AG08395 (cell line): ENCODE measurements at regions not wholly inside any gene's neighbourhood (a gene's known extent, or its start where the extent isn't known, plus 50 kb on each side); places are given as distances from the start of the nearest gene placed in this dataset.

Experiments used
- DNase-seq: peaks from one replicate; pipeline ENCODE4 v3.0.0; 2012; ENCODE audit warnings: mixed read lengths, low spot score

GRCh38 chr5:141778206-141778605, 96.2 kb upstream of the ARAP3 start:
- DNase-seq = peak; percentile 90

- no peak for DNase-seq
Measured at GRCh38 chr5:141777711-141778110, 95.7 kb upstream of the ARAP3 start.

DNA sequence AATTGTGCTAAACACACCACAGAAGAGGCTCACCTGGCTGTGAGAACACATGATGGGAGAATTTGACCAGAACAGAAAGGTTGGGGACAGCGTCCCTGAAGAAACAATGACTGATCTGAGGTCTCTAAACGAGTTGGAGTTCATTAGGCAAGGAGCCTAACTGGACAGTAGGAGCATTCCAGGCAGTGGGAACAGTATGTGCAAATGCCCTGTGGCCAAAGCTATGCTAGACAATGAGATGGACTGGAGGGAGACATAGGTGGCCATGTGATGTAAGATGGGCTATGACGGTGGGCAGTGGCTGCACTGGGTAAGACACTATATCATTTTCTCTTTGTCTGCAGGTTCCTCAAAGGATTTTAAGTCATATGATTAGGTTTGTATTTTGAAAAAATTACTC, 95.1 kb upstream of the ARAP3 start:
- DNase-seq = no peak

DNA sequence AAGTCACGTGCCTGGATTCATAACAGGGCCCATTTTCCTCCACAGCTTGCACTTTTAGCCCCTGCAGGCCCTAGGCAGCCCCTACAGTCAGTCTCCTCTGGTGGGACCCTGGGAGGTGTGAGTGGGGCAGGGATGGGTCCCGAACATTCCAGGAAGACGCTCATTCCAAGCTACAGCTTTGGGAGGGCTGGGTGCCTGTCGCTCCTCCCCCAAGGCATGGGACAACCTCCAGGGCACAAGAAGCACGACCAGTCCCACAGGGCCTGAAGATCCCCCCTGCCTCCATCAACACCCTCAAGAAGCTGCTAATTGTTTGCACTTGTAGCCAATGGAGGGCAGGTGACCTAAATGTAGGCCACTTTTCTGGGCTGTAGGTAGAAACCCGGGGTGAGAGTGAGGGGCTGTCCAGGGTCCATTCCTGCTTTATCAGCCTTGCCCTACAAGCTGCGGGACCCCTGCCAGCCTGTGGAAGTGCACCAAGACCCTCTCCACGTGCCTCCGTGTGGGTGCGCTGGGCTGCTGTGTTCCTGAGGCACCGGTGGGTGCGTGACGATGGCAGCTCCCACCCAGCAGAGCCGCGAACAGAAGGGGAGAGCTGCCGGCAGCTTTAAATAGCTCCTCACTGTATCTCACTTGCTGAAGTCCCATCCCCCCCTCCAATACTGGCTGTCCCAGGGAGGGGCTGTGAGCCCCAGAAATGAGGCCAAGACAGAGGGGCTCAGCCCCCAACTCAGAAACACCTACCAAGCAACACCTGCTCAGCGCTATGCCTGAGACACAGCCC, 91.9 kb upstream of the ARAP3 start:
- DNase-seq = no peak

GRCh38 chr5:141772281-141772680, 90.3 kb upstream of the ARAP3 start:
- DNase-seq = peak; percentile 36

- DNase-seq = no peak
Measured at GRCh38 chr5:141771562-141771961, 89.5 kb upstream of the ARAP3 start.

GRCh38 chr5:141771031-141771430, 89.0 kb upstream of the ARAP3 start:
- DNase-seq = no peak

DNA sequence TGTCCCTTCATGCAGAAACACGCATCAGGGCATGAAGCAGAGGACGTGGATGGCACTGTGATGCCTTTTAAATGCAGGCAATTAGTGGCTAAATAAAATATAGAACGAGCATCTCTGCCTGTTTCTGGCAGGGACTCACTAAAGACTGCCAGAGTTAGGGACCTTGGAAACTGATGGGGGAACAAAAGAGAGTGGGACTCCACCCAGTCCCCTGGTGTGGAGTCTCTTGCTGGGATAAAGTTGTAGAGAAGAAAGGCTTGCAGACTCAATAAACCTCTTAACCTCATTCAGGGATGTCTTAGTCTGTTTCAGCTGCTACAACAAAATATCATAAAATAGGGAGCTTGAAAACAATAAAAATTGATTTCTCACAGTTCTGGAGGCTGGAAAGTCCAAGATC, 87.6 kb upstream of the ARAP3 start:
- no peak for DNase-seq

GRCh38 chr5:141767671-141768070, 85.6 kb upstream of the ARAP3 start:
- DNase-seq = no peak

- no peak for DNase-seq
Measured at GRCh38 chr5:141765896-141766551, 84.0 kb upstream of the ARAP3 start.

DNA sequence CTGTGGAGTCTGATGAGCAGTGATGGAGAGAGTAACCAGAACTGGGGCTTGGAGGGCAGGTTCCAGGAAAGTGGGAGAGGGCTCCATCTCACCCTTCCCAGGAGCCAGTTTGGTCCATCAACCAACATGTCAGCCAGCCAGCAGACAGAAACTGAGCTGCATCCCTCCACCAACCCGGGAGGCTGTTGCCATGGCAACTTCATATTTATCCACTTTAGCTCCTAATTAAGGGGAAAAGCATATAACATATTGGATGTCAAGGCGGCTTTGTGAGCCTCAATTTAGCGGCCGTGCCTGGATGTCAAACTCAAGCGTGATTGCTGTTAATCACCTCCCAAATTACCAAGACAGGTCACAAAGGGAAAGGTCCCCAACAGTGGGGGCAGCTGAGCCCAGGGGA, 81.5 kb upstream of the ARAP3 start:
- DNase-seq = no peak

DNA sequence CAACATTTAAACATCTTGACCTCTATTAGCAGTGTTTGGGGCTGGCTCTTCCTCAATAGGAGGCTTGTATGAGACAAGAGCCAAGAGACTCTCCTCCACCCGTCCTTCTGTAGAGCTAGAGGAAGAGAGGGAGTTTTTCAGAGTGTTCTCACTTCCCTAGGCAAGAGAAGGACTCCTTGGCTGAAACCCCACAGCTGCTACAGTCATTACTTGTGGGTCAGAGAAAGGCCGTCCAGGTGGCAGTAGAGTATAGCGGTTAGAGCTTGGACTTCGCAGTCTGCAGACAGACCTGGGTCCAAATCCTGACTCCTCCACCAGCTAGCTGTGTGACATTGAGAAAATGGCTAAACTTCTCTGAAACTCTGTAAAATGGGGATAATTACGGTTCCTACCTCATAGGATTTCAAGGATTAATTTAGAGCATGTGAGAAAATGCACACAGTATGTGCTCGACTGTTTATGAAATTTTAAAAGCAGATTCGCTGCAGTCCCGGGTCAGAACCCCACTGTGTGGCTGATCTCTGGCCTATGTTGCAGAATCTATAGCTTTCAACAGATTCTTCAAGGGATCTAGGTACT, 80.8 kb upstream of the ARAP3 start:
- DNase-seq = no peak

DNA sequence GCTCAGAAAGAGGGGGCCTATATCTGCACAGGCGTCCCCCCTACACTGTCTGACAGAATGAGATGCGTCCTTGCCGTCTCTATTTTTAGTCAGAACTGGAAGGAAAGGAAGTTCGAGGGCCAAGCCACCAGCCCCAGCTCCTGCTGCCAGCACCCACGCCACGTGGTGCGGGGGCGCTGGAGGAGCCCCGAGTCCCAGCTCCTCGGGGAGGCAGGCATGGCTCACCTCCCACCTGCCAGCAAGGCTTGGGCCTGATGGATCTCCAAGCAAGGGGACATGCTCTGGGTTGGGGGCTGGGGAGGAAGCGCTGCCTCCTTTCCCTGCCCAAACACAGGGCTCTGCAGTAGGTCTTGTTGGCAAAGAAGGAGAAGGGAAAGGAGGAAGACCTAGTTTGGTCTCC, 80.3 kb upstream of the ARAP3 start:
- no peak for DNase-seq

GRCh38 chr5:141760753-141761152, 78.7 kb upstream of the ARAP3 start:
- DNase-seq = no peak

GRCh38 chr5:141760193-141760592, 78.2 kb upstream of the ARAP3 start:
- DNase-seq = no peak

GRCh38 chr5:141758310-141758998, 76.4 kb upstream of the ARAP3 start:
- no peak for DNase-seq

DNA sequence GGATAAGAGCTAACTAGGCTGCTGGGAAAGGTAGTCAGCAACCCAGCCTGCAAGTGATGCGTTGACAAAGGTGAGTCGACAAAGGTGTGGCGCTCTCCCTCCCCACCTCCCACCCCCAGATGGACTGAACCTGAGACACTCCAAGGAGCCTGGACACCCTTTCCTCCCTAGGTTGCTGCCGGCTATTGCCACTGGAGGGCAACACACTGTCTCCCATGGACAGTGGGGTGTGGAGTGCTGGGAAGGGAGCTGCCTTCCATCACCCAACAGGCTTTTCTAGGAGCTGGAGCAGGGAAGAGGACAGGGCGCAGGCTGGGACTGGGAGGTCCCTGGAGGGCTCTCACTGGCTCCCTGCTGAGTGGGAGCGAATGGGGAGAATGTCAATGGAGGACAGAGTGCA, 75.4 kb upstream of the ARAP3 start:
- DNase-seq = peak; percentile 75

DNA sequence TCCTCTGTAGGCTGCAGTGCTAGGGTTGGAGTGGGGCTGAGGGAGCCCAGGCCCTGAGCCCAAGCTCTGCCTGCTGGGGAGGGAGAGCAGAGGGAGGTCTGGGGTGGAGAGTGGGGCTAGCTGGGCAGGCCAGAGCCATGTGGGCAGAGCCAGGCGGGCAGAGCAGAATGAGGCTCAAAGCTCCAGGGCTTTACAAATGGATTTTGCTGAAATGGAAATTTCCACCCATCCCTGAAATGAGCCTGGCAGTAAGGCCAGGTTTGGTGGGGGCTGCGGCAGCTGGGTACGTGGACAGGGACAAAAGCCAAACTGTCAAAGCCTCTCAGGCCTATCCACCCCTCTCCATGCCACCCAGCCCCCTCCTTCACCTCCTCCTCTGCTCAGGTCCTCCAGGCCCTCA, 74.2 kb upstream of the ARAP3 start:
- DNase-seq = no peak

DNA sequence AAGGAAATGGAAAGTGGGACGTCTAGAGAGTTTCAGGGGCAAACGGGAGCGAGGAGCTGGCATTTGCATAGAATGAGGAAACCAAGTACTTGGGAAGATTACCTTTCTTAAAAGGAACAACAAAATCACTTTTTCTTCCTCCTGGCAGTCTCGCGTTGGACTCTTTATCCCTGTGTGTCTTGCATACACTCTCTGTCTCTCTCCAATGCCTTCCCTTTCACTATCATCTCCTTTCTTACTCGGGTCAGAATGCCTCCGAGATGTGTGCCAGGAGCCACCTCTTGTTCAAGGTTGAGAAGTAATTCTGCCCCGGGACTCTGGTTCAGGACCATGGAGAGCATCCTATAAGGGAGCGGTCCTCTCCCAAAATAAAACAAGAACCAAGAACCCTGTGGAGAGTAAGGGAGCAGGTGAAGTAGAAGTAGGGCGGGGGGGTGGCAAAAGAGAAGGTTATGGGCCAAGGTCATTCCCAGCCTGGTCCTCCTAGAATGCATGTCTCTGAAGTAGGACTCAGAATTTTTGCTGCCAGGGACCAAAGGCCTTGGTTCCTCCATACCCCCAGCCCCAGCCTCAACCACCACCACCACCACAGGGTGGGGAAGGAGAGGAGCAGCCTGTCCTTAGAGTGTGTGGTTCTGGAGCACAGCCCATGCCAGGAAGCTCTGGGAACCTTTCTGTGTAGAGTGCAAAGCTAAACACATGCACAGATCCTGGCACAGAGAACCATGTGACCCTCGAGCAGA, 72.1 kb upstream of the ARAP3 start:
- peak; percentile 56 for DNase-seq

DNA sequence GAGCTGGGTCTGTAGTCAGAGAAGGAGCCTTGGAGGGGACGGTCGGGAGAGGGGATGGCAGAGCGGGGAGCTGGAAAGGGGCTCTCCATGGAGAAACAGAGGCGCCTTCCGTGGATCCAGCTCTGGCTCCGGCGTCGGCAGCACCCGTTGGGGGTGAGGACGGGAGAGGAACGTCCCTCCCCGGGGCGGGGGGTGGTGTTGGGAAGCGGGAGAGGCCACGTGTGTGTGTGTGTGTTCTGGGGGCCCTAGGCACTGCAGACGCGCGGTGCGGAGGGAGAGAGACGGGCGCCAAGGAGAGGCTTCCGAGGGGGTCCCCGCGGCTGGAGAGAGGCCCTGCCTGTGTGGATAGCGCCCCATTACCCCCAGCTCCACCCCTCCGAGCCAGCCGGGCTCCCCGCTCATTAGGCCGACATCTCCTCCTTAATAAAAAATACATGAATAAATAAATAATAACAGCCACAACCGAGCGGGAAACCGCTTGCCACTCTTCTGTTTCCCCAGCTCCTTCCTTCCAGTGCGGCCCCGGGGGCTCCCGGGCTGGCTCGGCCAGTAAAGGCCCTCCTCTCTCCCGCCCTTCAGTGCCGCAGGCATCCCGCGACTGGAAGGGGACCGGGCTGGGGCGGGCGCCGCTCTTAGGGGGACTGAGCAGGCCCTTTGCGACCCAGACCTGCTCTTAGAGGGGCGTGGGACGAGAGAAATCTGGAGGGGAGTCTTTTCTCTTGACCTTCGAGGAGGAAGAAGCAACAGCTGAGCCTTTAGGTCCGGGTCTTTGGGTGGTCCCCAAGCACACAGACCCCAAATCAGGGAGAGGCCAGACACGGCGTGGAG, 71.3 kb upstream of the ARAP3 start:
- no peak for DNase-seq
